ENCODE measurements at regions not wholly inside any gene's neighbourhood (a gene's known extent, or its start where the extent isn't known, plus 50 kb on each side); places are given as distances from the start of the nearest gene placed in this dataset.

- no peak for DNase-seq (ENCODE audit: low read depth)
- TF ChIP-seq, protein P1, sequence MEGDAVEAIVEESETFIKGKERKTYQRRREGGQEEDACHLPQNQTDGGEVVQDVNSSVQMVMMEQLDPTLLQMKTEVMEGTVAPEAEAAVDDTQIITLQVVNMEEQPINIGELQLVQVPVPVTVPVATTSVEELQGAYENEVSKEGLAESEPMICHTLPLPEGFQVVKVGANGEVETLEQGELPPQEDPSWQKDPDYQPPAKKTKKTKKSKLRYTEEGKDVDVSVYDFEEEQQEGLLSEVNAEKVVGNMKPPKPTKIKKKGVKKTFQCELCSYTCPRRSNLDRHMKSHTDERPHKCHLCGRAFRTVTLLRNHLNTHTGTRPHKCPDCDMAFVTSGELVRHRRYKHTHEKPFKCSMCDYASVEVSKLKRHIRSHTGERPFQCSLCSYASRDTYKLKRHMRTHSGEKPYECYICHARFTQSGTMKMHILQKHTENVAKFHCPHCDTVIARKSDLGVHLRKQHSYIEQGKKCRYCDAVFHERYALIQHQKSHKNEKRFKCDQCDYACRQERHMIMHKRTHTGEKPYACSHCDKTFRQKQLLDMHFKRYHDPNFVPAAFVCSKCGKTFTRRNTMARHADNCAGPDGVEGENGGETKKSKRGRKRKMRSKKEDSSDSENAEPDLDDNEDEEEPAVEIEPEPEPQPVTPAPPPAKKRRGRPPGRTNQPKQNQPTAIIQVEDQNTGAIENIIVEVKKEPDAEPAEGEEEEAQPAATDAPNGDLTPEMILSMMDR (conservative IDR thresholded peaks at IDR 0.05; ENCODE audit: low read depth, low read length) = no peak
- H3K4me3 ChIP-seq (ENCODE audit: low read depth, low read length) = no peak overlapping the region
These were observed 99.7 kb downstream of the RIPK4 start for GRCh38 chr21:41667136-41667535.

DNA sequence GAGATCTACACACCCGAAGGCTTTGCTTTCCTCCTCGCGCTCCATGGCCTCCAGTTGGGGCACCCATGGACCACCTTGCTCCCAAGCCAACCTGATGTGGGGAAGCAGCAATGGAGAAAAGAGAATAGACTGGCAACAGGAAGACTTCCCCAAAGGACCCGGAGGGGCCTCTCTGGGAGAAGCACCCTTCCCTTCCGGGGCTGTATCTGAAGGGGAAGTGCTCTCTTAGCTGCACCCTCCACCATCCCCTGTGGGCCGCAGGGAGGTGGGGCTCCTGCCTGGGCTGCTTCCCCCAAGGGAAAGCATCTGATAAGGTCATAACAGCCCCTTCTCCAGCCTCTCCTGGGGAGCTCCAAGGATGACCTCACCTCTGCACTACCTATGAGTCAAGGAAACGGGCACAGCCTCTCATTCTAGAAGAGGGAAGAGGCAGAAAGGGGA, 100.2 kb downstream of the RIPK4 start:
- no peak overlapping the region for H3K4me3 ChIP-seq (ENCODE audit: low read depth, low read length)
- TF ChIP-seq, protein P1 (conservative IDR thresholded peaks at IDR 0.05; ENCODE audit: low read depth, low read length) = no peak
- no peak for DNase-seq (ENCODE audit: low read depth)

GRCh38 chr21:41665766-41666595, 100.9 kb downstream of the RIPK4 start:
- no peak overlapping the region for H3K4me3 ChIP-seq (ENCODE audit: low read depth, low read length)
- TF ChIP-seq, protein P1 (conservative IDR thresholded peaks at IDR 0.05; ENCODE audit: low read depth, low read length) = no peak
- DNase-seq (ENCODE audit: low read depth) = no peak

GRCh38 chr21:41664881-41665765, 101.7 kb downstream of the RIPK4 start:
- H3K4me3 ChIP-seq (ENCODE audit: low read depth, low read length) = no peak overlapping the region
- DNase-seq (ENCODE audit: low read depth) = no peak

GRCh38 chr21:41663805-41664788, 102.8 kb downstream of the RIPK4 start:
- TF ChIP-seq, protein P1 (conservative IDR thresholded peaks at IDR 0.05; ENCODE audit: low read depth, low read length) = peak; percentile 24
- no peak for DNase-seq (ENCODE audit: low read depth)
- H3K4me3 ChIP-seq (ENCODE audit: low read depth, low read length) = no peak overlapping the region

More at GRCh38 chr21:41664881-41665765, 101.7 kb downstream of the RIPK4 start:
- TF ChIP-seq, protein P1 (conservative IDR thresholded peaks at IDR 0.05; ENCODE audit: low read depth, low read length) = no peak

- no peak overlapping the region for H3K4me3 ChIP-seq (ENCODE audit: low read depth, low read length)
- TF ChIP-seq, protein P1 (conservative IDR thresholded peaks at IDR 0.05; ENCODE audit: low read depth, low read length) = no peak
- no peak for DNase-seq (ENCODE audit: low read depth)
These were observed 104.1 kb downstream of the RIPK4 start for GRCh38 chr21:41662761-41663160.
